Liver (tissue), 8 donors: ENCODE measurements at regions not wholly inside any gene's neighbourhood (a gene's known extent, or its start where the extent isn't known, plus 50 kb on each side); places are given as distances from the start of the nearest gene placed in this dataset.

ENCODE experiments used
- DNase-seq: peaks from one replicate; pipeline ENCODE4 v3.0.0-alpha.2; 2017; ENCODE audit warnings: low spot score
- H3K27ac ChIP-seq, 2 donors: one replicate each; pipeline ENCODE4 v1.7.0; 2013; ENCODE audit warnings: inconsistent platforms in 2 of 2, low read length in 2 of 2, control low read depth in 1 of 2, low read depth in 1 of 2, mild to moderate bottlenecking in 1 of 2
- H3K27me3 ChIP-seq, 4 donors: one replicate each; pipeline versions ENCODE4 v1.6.1 to v1.7.0; 2013; ENCODE audit warnings: low read length in 3 of 4, inconsistent platforms in 1 of 4, mild to moderate bottlenecking in 1 of 4, moderate library complexity in 1 of 4; ENCODE audit not compliant: control insufficient read depth in 4 of 4, insufficient read depth in 4 of 4
- H3K36me3 ChIP-seq, 4 donors: one replicate each; pipeline versions ENCODE4 v1.6.1 to v1.7.0; 2013; ENCODE audit warnings: low read length in 3 of 4, mild to moderate bottlenecking in 3 of 4, low read depth in 1 of 4, moderate library complexity in 1 of 4; ENCODE audit not compliant: control insufficient read depth in 4 of 4, insufficient read depth in 3 of 4
- H3K4me1 ChIP-seq, 4 donors: one replicate each; pipeline versions ENCODE4 v1.6.1 to v1.7.0; 2013; ENCODE audit warnings: low read length in 3 of 4, mild to moderate bottlenecking in 3 of 4, moderate library complexity in 1 of 4; ENCODE audit not compliant: control insufficient read depth in 4 of 4, insufficient read depth in 4 of 4
- H3K4me3 ChIP-seq, 3 donors: one replicate each; pipeline versions ENCODE4 v1.6.1 to v1.7.0; 2013; ENCODE audit warnings: low read length in 3 of 3, control low read depth in 1 of 3, low read depth in 1 of 3, mild to moderate bottlenecking in 1 of 3
- H3K9ac ChIP-seq, 2 donors: one replicate each; pipeline ENCODE4 v1.7.0; 2013; ENCODE audit warnings: low read length in 2 of 2, mild to moderate bottlenecking in 2 of 2, moderate library complexity in 2 of 2, control low read depth in 1 of 2, low read depth in 1 of 2
- H3K9me3 ChIP-seq, 4 donors: one replicate each; pipeline versions ENCODE4 v1.6.1 to v1.7.0; 2013; ENCODE audit warnings: low read length in 3 of 4; ENCODE audit not compliant: control insufficient read depth in 4 of 4
- CTCF ChIP-seq: fragments of 150-350 bp; IDR thresholded peaks from 2 replicates; pipeline ENCODE4 v1.5.1; 2017; ENCODE audit warnings: improper control_type of control experiment, low read depth, low read length; ENCODE audit not compliant: missing input control
- EGR1 ChIP-seq, 2 donors: IDR thresholded peaks; 2 replicates each; pipeline ENCODE4 v1.6.1; 2016 to 2018; ENCODE audit warnings: antibody characterized with exemption in 2 of 2, low read depth in 2 of 2
- FOXA1 ChIP-seq: IDR thresholded peaks from 2 replicates; pipeline ENCODE4 v1.6.1; 2016; ENCODE audit warnings: antibody characterized with exemption
- FOXA2 ChIP-seq: IDR thresholded peaks from 2 replicates; pipeline ENCODE4 v1.6.1; 2016; ENCODE audit warnings: antibody characterized with exemption
- GABPA ChIP-seq, 2 donors: IDR thresholded peaks in 1 of 2; conservative IDR thresholded peaks in 1 of 2; 2 replicates each; pipeline ENCODE4 v1.6.1; 2016; ENCODE audit warnings: antibody characterized with exemption in 2 of 2, mild to moderate bottlenecking in 1 of 2, moderate library complexity in 1 of 2
- HNF4A ChIP-seq, 2 donors: conservative IDR thresholded peaks; 2 replicates each; pipeline ENCODE4 v1.6.1; 2016; ENCODE audit warnings: antibody characterized with exemption in 2 of 2, mild to moderate bottlenecking in 2 of 2
- HNF4G ChIP-seq: IDR thresholded peaks from 2 replicates; pipeline ENCODE4 v1.6.1; 2016; ENCODE audit warnings: antibody characterized with exemption
- JUND ChIP-seq, 2 donors: IDR thresholded peaks; 2 replicates each; pipeline ENCODE4 v1.6.1; 2016; ENCODE audit warnings: antibody characterized with exemption in 2 of 2
- MAX ChIP-seq: IDR thresholded peaks from 2 replicates; pipeline ENCODE4 v1.6.1; 2016; ENCODE audit warnings: antibody characterized with exemption
- NR2F2 ChIP-seq: IDR thresholded peaks from 2 replicates; pipeline ENCODE4 v1.6.1; 2016; ENCODE audit warnings: antibody characterized with exemption
- RAD21 ChIP-seq, 2 donors: IDR thresholded peaks; 2 replicates each; pipeline ENCODE4 v1.6.1; 2016; ENCODE audit warnings: antibody characterized with exemption in 2 of 2, mild to moderate bottlenecking in 2 of 2
- RXRA ChIP-seq, 2 donors: IDR thresholded peaks; 2 replicates each; pipeline ENCODE4 v1.6.1; 2017 to 2018; ENCODE audit warnings: antibody characterized with exemption in 2 of 2, mild to moderate bottlenecking in 1 of 2
- SP1 ChIP-seq: IDR thresholded peaks from 2 replicates; pipeline ENCODE4 v1.6.1; 2018; ENCODE audit warnings: antibody characterized with exemption, mild to moderate bottlenecking
- TAF1 ChIP-seq: conservative IDR thresholded peaks from 2 replicates; pipeline ENCODE4 v1.6.1; 2016; ENCODE audit warnings: antibody characterized with exemption, mild to moderate bottlenecking
- YY1 ChIP-seq: IDR thresholded peaks from 2 replicates; pipeline ENCODE4 v1.6.1; 2016; ENCODE audit warnings: antibody characterized with exemption, mild to moderate bottlenecking
- ZBTB33 ChIP-seq: IDR thresholded peaks from 2 replicates; pipeline ENCODE4 v1.6.1; 2016; ENCODE audit warnings: antibody characterized with exemption
- WGBS: extraction: QIAGEN DNeasy Blood & Tissue Kit; methylation state at CpG from one replicate; pipeline ENCODE4 v1.1.7; 2013; 5-methylcytosine and 5-hydroxymethylcytosine counted together
- TF ChIP-seq, protein P1 (sequence below): IDR thresholded peaks from 2 replicates; pipeline ENCODE4 v1.6.1; 2016; ENCODE audit warnings: antibody characterized with exemption
- TF ChIP-seq, protein P2 (sequence below): IDR thresholded peaks from 2 replicates; pipeline ENCODE4 v1.6.1; 2016; ENCODE audit warnings: antibody characterized with exemption, mild to moderate bottlenecking
- donor health status: healthy.
- donor health status: healthy.
- donor health status: healthy.
- donor health status: healthy.
- donor health status: healthy.

- Histone ChIP-seq H3K4me3 (no peak overlapping the region), H3K36me3 (no peaks in the 10 kb centered on the region), H3K9ac (no peak overlapping the region), H3K27me3 (no peaks in the 10 kb centered on the region), H3K27ac (no peak overlapping the region), H3K4me1 (peaks cover 0 to 2% (median 0%) of the 10 kb centered on the region in 4 donors), H3K9me3 (no peaks in the 10 kb centered on the region)
- WGBS, result 83% methylated on average over 3 of the region's 3 CpGs
- TF ChIP-seq RAD21 (IDR thresholded peaks at IDR 0.05) (peak; percentile 11 to 13), SP1 (no peak)
- no peak for DNase-seq
Observed at GRCh38 chr4:27716693-27717430, 856.2 kb downstream of the STIM2 start.

- no peak overlapping the region for H3K4me3 ChIP-seq
- no peaks in the 10 kb centered on the region for H3K36me3 ChIP-seq
- peaks cover 0 to 2% (median 0%) of the 10 kb centered on the region in 4 donors for H3K4me1 ChIP-seq
- H3K9me3 ChIP-seq, result no peaks in the 10 kb centered on the region
- 80% methylated on average over 4 of the region's 4 CpGs for WGBS
- no peak for DNase-seq
- no peak overlapping the region for H3K9ac ChIP-seq
- H3K27me3 ChIP-seq, result no peaks in the 10 kb centered on the region
- TF ChIP-seq EGR1 (IDR thresholded peaks at IDR 0.05; ENCODE audit: low read depth in 2 of 2), result no peak
- TF ChIP-seq, protein P1, sequence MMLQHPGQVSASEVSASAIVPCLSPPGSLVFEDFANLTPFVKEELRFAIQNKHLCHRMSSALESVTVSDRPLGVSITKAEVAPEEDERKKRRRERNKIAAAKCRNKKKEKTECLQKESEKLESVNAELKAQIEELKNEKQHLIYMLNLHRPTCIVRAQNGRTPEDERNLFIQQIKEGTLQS, result no peak
- TF ChIP-seq, protein P2, sequence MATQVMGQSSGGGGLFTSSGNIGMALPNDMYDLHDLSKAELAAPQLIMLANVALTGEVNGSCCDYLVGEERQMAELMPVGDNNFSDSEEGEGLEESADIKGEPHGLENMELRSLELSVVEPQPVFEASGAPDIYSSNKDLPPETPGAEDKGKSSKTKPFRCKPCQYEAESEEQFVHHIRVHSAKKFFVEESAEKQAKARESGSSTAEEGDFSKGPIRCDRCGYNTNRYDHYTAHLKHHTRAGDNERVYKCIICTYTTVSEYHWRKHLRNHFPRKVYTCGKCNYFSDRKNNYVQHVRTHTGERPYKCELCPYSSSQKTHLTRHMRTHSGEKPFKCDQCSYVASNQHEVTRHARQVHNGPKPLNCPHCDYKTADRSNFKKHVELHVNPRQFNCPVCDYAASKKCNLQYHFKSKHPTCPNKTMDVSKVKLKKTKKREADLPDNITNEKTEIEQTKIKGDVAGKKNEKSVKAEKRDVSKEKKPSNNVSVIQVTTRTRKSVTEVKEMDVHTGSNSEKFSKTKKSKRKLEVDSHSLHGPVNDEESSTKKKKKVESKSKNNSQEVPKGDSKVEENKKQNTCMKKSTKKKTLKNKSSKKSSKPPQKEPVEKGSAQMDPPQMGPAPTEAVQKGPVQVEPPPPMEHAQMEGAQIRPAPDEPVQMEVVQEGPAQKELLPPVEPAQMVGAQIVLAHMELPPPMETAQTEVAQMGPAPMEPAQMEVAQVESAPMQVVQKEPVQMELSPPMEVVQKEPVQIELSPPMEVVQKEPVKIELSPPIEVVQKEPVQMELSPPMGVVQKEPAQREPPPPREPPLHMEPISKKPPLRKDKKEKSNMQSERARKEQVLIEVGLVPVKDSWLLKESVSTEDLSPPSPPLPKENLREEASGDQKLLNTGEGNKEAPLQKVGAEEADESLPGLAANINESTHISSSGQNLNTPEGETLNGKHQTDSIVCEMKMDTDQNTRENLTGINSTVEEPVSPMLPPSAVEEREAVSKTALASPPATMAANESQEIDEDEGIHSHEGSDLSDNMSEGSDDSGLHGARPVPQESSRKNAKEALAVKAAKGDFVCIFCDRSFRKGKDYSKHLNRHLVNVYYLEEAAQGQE, result no peak
- no peak for TF ChIP-seq RAD21 (IDR thresholded peaks at IDR 0.05)
- TF ChIP-seq FOXA2, result no peak
- no peak for TF ChIP-seq JUND (IDR thresholded peaks at IDR 0.05)
- no peak for TF ChIP-seq ZBTB33
- TF ChIP-seq NR2F2, result no peak
- TF ChIP-seq YY1, result no peak
- TF ChIP-seq RXRA (IDR thresholded peaks at IDR 0.05), result no peak
- no peak for TF ChIP-seq FOXA1
- TF ChIP-seq GABPA (IDR thresholded peaks at IDR 0.05 in 1 of 2, conservative IDR thresholded peaks at IDR 0.05 in 1 of 2), result no peak
- no peak for TF ChIP-seq HNF4A (conservative IDR thresholded peaks at IDR 0.05)
- TF ChIP-seq SP1, result no peak
- no peak for TF ChIP-seq HNF4G
- no peak for TF ChIP-seq CTCF
- no peak for TF ChIP-seq MAX
- TF ChIP-seq TAF1, result no peak
- no peak overlapping the region for H3K27ac ChIP-seq
Observed at GRCh38 chr4:27717431-27717755, 856.8 kb downstream of the STIM2 start.
